NCI-H82 treated with DMSO at 0.1 percent for 48 hours (cell line): ENCODE measurements at regions not wholly inside any gene's neighbourhood (a gene's known extent, or its start where the extent isn't known, plus 50 kb on each side); places are given as distances from the start of the nearest gene placed in this dataset.

Source experiments
- DNase-seq: peaks from one replicate; lab custom pipeline; 2025; ENCODE audit not compliant: unreplicated experiment; lab: John Stamatoyannopoulos, UW

- DNase-seq, result no peak
These were observed 2277.4 kb upstream of the C9orf72 start for GRCh38 chr9:29850664-29851063.

- DNase-seq, result no peak
These were observed 2288.5 kb upstream of the C9orf72 start for GRCh38 chr9:29861803-29862202.

DNA sequence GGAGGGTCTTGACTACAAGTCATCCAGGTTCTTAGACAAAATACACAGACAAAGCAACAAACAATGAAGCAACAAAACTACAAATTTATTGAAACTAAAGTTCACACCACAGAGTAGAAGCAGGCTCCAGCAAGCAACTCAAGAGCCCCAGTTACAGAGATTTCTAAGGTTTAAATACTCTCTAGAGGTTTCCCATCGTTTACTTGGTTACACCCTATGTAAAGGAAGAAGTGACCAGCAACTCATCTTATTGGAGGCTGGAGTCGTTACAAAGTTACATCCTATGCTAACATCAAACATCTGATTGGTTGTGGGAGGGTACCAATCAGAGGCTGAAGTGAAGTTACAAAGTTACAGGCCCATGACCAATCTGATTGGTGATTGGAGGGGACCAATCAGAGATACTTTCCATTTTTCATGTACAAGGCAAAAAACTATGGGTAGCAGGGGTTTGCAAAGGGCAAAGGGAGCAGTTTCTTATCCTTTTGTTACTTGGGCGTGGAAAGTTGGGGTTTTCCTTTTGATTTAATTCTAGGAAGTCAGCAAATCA is 2292.6 kb upstream of the C9orf72 start:
- no peak for DNase-seq

DNA sequence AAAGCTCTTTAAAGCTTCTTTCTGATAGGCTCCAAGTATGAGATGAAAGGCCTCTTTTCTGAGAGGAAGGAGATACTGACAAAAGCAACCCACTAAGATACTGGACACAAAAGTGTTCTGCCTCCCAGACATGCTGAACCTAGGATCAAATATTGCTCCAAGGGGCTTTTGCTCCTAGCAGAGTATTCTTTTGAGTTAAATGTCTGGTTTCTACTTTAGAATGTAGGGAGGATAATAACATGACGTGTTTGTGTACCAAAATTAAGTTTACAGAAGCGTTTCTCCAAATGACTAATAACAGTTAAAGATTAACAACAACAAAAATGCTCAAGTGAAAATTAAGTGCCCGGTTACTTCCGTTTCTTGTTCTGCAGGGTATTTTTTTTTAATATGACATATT is 2293.3 kb upstream of the C9orf72 start:
- no peak for DNase-seq

GRCh38 chr9:29873579-29873978 is 2300.3 kb upstream of the C9orf72 start:
- no peak for DNase-seq

- no peak for DNase-seq
These were observed 2302.3 kb upstream of the C9orf72 start for GRCh38 chr9:29875547-29875946.

DNA sequence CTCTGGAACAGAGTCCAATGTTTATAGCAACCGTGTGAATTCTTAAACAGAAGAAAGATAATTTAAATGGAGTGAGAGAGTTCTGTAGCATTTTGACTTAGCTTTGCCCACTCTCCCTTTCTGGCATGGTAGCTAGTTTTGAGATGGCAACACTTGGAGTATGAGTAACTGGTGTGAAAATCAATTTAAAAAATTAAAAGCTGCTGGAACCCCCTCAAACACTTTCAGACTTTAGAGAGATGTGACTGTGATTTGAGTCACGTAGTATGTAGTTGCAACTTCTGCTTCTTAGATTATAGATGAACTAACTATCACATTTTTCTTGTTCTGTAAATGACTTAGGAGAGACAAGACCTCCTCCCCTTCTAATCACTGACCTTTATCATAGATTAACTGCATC is 2309.5 kb upstream of the C9orf72 start:
- DNase-seq, result no peak

DNA sequence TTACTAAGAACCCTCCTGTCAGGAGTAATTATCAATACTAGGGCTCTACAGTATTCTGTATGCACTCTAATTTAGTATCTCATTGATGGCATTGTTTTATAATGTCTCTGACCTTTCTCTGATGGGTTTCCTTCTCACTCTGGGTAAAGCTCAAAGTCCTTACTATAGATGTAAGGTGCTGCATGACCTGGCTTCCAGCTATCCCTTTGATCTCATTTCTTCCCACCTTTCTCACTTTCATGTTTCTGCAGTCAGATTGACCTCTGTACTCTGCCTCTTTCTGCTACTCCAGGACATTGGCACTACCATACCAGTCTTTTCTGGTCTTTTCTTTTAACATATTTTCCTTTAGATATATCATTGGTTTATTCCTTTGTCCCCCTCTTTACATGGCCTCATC is 2332.8 kb upstream of the C9orf72 start:
- DNase-seq, result no peak

DNA sequence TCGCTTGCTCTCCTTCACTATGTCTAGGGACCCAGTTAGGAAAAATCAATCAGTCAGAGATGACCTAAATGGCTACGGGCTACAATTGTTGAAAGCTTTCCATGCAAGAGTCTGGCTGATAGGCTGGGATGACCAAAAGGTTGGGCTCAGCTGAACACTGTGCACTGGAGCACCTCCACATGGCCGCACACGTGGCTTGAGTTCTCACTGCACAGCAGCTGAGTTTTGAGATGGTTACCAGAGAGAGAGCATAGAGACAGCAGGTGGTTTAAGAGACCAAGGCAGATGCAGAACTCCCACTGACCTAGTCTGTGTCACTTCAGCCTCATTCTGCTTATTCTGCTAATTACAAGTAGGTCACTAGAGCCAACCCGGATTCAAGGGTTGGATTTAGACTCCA is 2354.8 kb upstream of the C9orf72 start:
- DNase-seq, result no peak

GRCh38 chr9:29939559-29939958 is 2366.3 kb upstream of the C9orf72 start:
- DNase-seq, result no peak

GRCh38 chr9:29945012-29945411 is 2371.7 kb upstream of the C9orf72 start:
- no peak for DNase-seq

DNA sequence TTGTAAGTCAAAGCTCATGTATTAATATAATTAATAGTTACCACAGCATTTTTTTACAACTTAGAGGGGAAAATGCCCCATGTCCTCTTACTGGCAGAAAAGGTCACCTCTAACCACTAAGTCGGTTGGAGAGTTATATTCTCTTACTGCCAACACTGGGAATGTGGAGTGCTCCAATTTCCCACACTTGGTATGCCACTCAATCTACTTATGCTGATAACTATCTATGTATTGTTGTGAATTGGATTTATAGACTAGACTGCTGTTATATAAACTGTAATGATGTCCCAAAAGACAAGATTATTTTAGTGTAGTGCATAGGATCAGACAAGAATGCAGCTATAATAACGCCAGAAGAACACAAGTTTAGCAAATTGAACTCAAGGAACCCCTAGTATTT is 2385.2 kb upstream of the C9orf72 start:
- no peak for DNase-seq

- DNase-seq, result no peak
These were observed 2392.6 kb upstream of the C9orf72 start for GRCh38 chr9:29965834-29966233.

DNA sequence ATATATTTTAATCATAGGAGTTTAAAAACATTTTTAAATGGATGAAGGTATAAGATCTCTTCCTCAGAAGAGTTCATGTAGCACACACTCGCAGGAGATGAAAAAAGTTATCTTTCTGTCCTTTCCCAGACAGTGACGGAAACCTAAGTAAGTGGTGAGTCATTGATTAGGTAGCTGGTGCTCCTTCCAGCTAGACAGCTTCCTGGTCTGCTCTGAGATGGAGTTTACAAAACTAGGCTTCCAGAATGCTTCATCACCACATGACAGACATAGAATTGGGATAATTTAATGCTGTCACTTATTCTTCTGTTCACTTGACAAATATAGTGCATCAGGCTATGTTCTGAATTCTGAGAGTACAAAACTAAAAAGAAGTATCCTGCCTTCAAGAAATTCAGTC is 2393.0 kb upstream of the C9orf72 start:
- DNase-seq, result no peak

DNA sequence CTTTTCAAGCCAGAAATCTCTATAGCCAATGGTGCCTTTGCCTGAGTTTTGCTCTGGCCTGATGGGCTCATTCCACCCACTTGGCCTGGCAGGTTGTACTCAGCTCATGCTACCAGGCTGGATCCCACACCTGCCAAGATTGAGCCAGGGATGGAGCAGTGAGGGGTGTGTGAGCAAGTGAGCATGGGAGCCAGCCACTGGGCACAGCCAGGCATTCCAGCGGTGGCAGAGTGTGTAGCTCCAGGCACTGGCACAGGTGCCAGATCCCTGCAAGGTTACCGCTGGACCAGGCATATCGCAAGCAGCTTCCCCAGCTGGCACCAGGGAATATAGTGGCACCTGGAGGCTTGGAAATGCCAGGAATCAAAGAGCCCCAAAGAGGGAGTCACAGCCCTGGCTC is 2395.6 kb upstream of the C9orf72 start:
- DNase-seq, result no peak

DNA sequence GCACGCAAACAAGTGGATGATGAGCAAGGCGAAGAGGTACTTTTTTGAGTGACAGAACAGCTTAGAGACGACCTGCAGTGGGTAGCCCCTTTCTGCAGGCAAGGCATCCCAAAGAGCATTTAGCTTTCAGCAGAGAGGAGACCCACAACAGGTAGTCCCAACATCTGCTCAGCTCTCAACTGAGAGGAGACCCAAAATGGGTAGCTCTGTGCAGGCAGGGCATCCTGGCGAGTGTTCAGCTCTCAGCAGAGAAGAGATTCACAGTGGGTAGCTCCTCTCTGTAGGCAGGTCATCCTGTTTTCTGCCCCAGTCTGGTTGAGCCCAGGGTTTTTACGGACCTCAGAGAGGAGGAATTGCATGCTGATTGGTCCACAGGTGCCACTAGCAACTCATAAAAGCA is 2396.1 kb upstream of the C9orf72 start:
- DNase-seq, result no peak

DNA sequence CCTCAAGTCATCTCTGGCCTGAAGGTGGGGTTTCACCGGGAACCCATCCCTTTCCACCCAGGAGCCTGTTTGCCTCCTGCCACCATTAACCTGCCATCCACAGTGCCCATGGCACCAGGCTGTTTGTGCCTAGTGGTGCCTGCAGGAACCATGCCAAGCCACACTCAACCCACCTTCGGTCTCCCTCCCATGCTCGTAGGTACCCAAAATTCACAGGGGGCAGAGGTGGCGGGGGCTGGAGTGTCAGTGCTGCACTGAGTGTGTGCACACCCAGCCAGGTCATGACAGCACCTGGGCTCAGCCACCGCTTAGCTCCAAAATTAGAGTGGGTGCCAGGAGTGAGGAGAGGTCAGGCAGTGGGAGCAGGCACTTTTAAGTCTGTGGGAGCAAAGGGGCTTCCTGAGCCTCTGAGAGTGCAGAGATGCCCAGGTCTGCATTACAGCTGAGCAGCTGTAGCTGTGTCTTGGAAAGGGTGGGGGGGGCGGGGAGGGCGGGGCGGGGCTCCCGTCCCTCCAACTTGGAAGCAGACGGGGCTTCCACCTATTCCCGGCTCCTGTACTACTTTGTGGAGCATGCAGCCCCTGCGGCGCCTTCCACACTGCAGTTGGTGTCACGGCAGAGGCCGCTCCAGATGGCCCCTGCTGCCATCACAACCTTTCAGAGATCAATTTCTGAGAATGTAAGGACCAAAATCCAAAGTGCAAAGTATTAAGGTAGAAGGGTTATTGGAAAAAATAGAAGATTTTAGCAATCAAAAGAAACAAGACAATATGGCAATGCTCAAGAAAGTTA is 2396.8 kb upstream of the C9orf72 start:
- DNase-seq, result no peak

- DNase-seq, result no peak
These were observed 2400.9 kb upstream of the C9orf72 start for GRCh38 chr9:29974197-29974596.

GRCh38 chr9:29976981-29977380 is 2403.7 kb upstream of the C9orf72 start:
- peak; percentile 12 for DNase-seq

GRCh38 chr9:29981013-29981412 is 2403.4 kb upstream of the ACO1 start:
- peak; percentile 94 for DNase-seq

GRCh38 chr9:29999645-30000044 is 2384.8 kb upstream of the ACO1 start:
- DNase-seq, result no peak

DNA sequence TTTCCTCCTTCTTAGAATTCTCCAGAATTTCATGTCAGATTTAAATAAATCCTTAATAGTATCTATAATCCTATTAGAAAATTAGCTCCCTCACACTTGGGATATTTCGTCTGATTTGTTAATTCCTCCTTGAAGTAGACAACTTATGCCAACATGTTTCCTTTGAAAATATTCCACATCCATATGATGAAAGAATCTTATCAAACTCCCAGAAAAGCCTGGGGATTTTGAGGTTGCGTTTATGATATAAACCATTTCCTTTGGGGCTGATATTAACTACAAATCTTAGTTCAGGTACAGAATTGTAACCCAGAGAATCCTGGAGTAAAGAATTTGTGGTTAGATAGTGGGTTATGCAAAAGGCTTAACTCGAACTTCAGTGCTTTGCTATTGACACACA is 2373.8 kb upstream of the ACO1 start:
- DNase-seq, result no peak

GRCh38 chr9:30012622-30013021 is 2371.8 kb upstream of the ACO1 start:
- DNase-seq, result no peak
